HG03378 (cell line): ENCODE measurements at regions not wholly inside any gene's neighbourhood (a gene's known extent, or its start where the extent isn't known, plus 50 kb on each side); places are given as distances from the start of the nearest gene placed in this dataset.

Experiments used
- ATAC-seq: cut with Tn5 transposase; IDR thresholded peaks from one replicate; pipeline ENCODE4 v1.9.1; 2021; ENCODE audit warnings: mild to moderate bottlenecking, moderate library complexity; ENCODE audit not compliant: unreplicated experiment

DNA sequence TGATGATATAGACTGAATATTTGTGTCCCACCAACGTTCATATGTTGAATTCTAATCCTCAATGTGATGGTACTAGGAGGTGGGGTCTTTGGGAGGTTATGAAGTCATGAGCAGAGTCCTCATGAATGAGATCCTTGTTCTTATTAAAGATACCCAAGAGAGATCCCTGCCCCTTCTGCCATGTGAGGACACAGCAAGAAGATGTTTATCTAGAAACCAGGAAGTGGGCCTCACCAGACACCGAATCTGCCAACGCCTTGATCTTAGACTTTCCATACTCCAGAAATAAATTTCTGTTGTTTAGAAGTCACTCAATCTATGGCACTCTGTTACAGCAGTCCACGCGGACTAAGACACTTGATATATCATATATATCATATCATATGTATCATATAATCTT, 67.7 kb upstream of the GCM1 start:
- no peak for ATAC-seq

DNA sequence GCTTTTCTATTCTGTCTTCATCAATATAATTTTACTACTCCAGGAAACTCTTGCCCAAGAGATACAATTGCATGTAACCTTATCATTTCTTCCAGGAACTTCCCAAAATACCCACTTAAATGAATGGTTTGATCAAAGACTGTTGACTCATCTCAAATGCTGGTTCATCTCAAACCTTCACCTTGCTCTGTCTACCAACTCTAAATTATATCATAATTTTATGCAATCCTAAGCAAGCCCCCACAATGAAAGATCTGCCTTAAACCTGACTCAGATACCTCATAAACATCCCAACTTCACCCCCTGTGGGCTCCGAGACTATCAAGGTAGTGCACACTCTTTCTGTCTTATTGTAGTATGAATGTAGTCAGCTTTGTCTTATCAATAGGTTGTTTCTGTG, 65.5 kb upstream of the GCM1 start:
- no peak for ATAC-seq

DNA sequence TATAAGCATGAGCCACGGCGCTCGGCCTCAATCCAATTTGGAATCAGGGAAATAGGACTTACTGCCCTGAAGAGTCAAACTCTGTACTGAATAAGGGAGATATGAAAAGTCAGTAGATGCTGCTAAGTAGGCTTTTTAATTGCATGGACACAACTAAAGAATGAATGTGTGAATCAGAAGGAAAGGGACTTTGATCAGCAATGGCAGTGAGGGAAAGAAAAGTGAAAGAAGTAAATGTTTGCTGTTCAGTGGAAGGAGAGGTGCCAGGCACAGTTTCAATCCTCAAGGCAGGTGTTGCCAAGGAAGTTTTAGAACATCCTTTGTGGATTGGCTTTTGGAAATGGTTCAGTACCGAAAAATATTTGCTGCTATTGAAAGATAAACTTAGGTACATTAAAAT, 62.2 kb upstream of the GCM1 start:
- no peak for ATAC-seq

DNA sequence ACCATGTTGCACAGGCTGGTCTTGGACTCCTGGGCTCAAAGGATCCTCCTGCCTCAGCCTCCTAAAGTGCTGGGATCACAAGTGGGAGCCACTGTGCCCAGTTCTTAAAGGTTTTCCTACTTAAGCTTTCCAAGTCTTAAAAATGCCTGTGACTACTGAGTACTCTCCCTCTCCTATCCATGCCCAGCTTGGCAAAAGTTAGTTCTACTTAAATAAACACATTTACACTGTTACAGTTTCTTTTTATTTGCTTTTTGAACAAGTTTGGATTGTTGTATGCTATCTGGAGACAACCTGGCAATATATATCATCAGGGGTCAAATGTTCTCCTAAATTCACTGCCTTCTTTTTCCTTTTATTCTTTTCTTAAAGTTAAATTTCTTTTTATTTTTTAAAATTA, 61.0 kb upstream of the GCM1 start:
- no peak for ATAC-seq

DNA sequence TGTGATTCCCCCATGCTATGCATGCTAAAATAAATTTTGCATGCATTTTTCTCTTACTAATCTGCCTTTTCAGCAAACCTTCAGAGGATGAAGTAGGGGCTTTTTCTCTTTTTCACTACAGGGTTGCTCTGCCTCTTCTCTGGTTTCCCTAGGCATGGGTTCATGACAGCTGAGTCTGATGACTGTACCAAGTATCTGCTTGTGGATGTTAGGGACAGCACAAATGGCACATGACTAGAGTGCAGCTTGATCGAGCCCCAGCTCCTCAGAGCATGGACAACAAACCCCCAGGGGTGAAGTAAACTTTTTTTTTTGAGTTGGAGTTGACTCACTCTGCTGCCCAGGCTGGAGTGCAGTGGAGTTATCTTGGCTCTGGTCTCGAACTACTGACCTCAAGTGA, 57.1 kb upstream of the GCM1 start:
- no peak for ATAC-seq

DNA sequence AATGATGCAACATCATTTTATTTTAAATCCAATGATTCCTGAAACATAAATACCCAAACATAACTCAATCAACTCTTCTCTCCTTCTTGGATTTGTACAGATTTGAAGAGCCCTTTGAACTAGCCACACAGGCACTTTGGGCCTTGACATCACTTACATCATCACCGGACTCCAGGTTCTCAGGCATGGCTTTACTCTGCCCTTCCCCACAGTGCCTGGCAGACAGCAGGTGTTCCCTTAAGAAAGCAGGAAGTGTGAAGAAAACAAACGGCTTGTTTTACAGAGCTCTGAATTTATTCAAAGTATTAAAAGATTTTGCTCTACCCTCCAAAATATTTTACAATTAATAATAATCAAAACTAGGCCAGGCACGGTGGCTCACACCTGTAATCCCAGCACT, 54.8 kb upstream of the GCM1 start:
- ATAC-seq, result no peak

DNA sequence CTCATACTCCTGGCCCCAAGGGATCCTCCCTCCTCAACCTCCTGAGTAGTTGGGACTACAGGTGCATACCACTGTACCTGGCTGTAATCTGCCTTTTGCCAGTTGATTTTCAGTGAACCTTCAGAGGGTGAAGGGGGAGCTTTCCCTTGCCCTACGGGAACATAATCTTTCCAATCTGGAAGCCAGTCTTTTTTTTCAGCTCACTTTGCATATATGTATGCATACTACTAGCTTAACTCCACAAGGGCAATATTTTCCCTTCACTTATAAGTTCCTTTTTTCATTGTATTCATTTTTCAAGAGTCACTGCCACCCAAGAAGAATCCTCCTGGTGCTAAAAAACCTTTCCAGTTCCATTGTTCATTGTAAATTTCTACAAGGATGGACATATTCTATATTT, 53.4 kb upstream of the GCM1 start:
- no peak for ATAC-seq

DNA sequence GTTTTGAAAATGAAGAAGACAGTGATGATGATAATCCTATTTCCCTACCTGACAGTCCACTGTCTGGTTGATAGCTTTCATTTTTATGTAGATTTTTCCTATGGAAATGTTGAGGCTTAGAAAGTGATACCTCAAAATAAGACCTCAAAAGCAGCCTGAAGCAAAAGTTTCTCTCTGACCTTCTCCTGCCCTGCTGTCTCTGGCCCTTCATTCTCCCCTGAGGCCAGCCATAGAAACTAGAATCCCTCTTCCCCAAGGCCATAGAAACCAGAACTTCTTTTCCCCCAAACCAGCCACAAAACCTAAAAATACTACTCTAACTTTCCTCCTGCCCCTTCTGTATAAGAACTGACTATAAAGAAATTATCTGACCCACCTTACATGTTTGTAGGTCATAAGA, 52.6 kb upstream of the GCM1 start:
- no peak for ATAC-seq

DNA sequence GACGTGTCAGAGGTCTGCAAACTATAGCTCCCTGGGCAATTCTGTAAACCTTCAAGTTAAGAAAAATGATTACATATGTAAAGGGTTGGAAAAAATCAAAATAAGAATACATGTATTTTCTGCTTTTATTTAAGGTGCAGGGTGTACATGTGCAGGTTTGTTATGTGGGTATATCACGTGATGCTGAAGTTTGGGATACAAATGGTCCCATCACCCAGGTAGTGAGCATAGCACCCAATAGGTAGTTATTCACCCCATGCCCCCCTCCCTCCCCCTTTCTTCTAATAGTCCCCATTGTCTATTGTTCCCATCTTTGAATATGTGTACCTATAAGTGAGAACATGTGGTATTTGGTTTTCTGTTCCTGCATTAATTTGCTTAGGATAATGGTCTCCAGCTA, 51.1 kb upstream of the GCM1 start:
- no peak for ATAC-seq

DNA sequence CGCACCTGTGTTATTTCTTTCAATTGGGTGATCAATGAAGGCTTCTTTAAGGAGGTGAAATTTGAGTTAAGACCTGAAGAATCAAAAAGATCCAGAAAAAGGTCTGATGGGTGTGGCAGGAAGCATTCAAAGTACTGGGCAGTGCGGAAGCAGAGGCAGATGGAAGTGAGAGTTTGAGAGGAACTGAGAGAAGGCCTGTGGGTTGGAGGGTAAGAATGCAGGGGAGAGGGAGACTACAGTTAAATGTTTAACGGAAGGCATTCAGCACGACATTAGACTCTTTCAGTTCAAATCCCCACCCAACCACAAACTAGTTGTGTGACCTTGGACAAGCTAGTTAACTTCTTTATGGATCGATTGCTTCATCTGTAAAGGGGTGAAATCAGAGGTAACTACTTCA, 50.5 kb upstream of the GCM1 start:
- peak; percentile 98 for ATAC-seq
